Ascending aorta (tissue), 2 donors: ENCODE measurements at regions not wholly inside any gene's neighbourhood (a gene's known extent, or its start where the extent isn't known, plus 50 kb on each side); places are given as distances from the start of the nearest gene placed in this dataset.

Source experiments
- DNase-seq, 2 donors: peaks; one replicate each; pipeline ENCODE4 v3.0.0-alpha.2; 2019; ENCODE audit warnings: low spot score in 2 of 2
- H3K27ac ChIP-seq, 2 donors: fragments of 200-600 bp; sonication (generic); one replicate each; pipeline ENCODE4 v1.5.1; 2016 to 2017; ENCODE audit warnings: mild to moderate bottlenecking in 1 of 2
- H3K27me3 ChIP-seq: fragments of 200-600 bp; sonication (generic); one replicate; pipeline ENCODE4 v1.5.1; 2017
- H3K36me3 ChIP-seq, 2 donors: fragments of 200-600 bp; sonication (generic); one replicate each; pipeline ENCODE4 v1.5.1; 2016
- H3K4me1 ChIP-seq, 2 donors: fragments of 200-600 bp; sonication (generic); one replicate each; pipeline ENCODE4 v1.5.1; 2016 to 2017; ENCODE audit warnings: mild to moderate bottlenecking in 1 of 2
- H3K4me3 ChIP-seq, 2 donors: fragments of 200-600 bp; sonication (generic); one replicate each; pipeline ENCODE4 v1.5.1; 2016 to 2017; ENCODE audit warnings: mild to moderate bottlenecking in 1 of 2
- H3K9me3 ChIP-seq, 2 donors: fragments of 200-600 bp; sonication (generic); one replicate each; pipeline ENCODE4 v1.5.1; 2016
- intact Hi-C: fragments of 100-400 bp; cut with DNase I; formaldehyde crosslinking; loops from one replicate; pipeline ENCODE4 v1.15.1; 2023
- TF ChIP-seq, protein P1 (sequence below), 3 experiments: fragments of 200-600 bp in 2 of 3; fragments of 450-650 bp in 1 of 3; sonication (generic) in 2 of 3; IDR thresholded peaks; one replicate each; pipeline ENCODE4 v1.5.1; 2016 to 2019; ENCODE audit warnings: antibody characterized with exemption in 3 of 3, mild to moderate bottlenecking in 1 of 3, moderate library complexity in 1 of 3

DNA sequence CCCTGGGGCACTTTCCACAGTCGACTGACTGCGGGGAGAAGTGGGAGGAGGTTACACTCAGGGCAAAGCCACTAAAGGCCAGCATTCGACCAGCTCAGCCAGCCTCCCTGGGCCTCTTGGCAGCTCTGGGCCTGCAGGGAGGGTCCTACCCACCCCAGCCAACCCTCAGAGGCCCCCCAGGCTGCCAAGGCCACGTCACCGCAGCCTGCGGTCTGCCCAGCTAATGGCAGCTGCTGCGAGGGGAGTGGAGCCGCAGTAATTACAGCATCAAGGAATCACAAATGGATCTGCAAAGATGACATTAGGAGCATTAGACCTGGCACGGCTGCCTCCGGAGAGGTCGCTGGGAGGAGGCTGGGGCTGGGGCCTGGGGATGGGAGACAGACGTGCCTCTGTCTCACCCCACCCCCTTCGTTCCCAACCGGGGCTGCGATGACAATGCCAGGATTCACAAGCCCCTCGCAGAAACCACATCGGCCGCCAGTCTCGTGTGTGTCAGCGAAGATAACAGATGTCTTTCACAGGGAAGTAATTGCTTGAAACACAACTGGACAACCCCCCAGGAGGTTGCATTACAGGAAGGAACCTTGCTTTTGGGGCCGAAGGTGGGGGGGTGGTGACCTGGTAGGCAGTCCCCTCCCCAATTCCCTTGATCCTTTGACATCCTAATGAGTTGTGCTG is 367.6 kb downstream of the BCOR start:
- peaks cover 0 to 5% of the 10 kb centered on the region in 2 donors for H3K4me1 ChIP-seq
- peak overlapping the region; percentile 15 to 45 for H3K27ac ChIP-seq
- H3K27me3 ChIP-seq = no peaks in the 10 kb centered on the region
- peak in 1 of 2 donors; percentile 62 for DNase-seq
- intact Hi-C loops = loop anchor here (2.0 to 10.0 kb wide), 6 partner anchors 177 to 537 kb away; no protein-coding TSS in a partner anchor
- TF ChIP-seq, protein P1, sequence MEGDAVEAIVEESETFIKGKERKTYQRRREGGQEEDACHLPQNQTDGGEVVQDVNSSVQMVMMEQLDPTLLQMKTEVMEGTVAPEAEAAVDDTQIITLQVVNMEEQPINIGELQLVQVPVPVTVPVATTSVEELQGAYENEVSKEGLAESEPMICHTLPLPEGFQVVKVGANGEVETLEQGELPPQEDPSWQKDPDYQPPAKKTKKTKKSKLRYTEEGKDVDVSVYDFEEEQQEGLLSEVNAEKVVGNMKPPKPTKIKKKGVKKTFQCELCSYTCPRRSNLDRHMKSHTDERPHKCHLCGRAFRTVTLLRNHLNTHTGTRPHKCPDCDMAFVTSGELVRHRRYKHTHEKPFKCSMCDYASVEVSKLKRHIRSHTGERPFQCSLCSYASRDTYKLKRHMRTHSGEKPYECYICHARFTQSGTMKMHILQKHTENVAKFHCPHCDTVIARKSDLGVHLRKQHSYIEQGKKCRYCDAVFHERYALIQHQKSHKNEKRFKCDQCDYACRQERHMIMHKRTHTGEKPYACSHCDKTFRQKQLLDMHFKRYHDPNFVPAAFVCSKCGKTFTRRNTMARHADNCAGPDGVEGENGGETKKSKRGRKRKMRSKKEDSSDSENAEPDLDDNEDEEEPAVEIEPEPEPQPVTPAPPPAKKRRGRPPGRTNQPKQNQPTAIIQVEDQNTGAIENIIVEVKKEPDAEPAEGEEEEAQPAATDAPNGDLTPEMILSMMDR (IDR thresholded peaks at IDR 0.05) = no peak
- H3K9me3 ChIP-seq = peaks cover 0 to 3% of the 10 kb centered on the region in 2 donors
- H3K4me3 ChIP-seq = no peak overlapping the region
- H3K36me3 ChIP-seq = no peaks in the 10 kb centered on the region

DNA sequence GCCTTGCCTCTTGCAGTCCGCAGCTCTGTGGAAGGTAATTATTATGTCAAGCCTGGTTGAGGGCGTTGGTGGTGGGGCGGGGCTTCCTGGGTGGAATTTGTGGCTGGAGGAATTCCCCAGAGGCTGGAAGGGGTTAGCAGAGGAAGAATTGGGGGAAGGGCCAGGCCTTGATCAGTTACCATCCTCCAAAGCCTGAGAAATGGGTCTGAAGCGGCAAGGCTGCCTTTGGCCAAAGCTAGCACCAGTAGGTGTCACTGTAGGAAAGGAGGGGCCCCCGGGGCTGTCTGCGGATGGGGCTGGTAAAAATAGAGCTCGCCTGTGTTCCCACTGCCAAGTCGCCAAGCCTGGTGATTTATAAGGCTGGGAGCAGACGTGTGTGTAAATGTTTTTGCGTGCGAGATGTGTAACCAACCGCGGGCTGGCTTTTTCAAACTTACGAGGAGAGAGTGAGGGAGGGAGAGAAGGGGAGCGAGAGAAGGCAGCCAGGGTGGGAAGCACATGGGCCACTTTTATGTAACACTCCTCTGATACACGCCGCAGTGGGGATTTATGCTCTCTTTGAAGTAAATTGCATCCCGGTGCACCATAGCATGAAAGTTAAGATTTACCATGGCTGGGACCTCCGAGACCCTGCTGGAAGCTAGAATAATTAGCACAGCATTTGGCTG is 367.0 kb downstream of the BCOR start:
- Histone ChIP-seq H3K4me1 (peaks cover 4 to 12% of the 10 kb centered on the region in 2 donors), H3K27ac (peak overlapping the region; percentile 45 to 69), H3K4me3 (no peak overlapping the region), H3K36me3 (no peaks in the 10 kb centered on the region), H3K27me3 (no peaks in the 10 kb centered on the region), H3K9me3 (peaks cover 0 to 3% of the 10 kb centered on the region in 2 donors)
- intact Hi-C loops = loop anchor here (2.0 to 10.0 kb wide), 6 partner anchors 177 to 536 kb away; no protein-coding TSS in a partner anchor
- TF ChIP-seq, protein P1 (IDR thresholded peaks at IDR 0.05) = peak; percentile 27 to 68 (median 56)
- peak; percentile 50 to 90 for DNase-seq

GRCh38 chrX:39731330-39731667 is 366.5 kb downstream of the BCOR start:
- H3K4me1 ChIP-seq = peaks cover 5 to 14% of the 10 kb centered on the region in 2 donors

DNA sequence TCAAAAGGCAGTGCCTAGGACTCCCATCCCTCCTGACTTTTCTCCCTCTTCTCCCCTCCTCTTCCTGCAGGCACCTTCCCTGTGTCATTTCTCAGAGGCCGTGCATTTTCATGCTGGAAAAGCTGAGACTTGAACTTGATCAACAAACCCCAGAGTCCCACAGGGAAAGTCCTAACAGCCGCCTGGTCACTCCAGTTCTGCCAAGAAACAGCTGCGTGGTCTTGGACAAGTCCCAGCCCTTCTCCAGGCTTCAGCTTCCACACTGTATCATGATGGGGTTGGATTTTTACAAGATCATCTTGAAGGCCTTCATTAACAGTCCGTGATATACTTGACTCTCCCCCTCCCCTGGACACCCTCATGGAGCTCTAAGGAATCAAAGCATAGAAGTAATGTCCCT is 366.0 kb downstream of the BCOR start:
- intact Hi-C loops = loop anchor here (2.0 to 10.0 kb wide), 6 partner anchors 176 to 535 kb away; no protein-coding TSS in a partner anchor
- peak overlapping the region; percentile 41 to 69 for H3K27ac ChIP-seq

More at GRCh38 chrX:39731330-39731667, 366.5 kb downstream of the BCOR start:
- Histone ChIP-seq H3K4me3 (no peak overlapping the region), H3K9me3 (peaks cover 0 to 3% of the 10 kb centered on the region in 2 donors), H3K27me3 (no peaks in the 10 kb centered on the region), H3K36me3 (no peaks in the 10 kb centered on the region), H3K27ac (peak overlapping the region; percentile 41 to 69)
- TF ChIP-seq, protein P1 (IDR thresholded peaks at IDR 0.05) = no peak
- intact Hi-C loops = loop anchor here (2.0 to 10.0 kb wide), 6 partner anchors 176 to 536 kb away; no protein-coding TSS in a partner anchor
- DNase-seq = peak in 1 of 2 donors; percentile 52

GRCh38 chrX:39733745-39734144 is 364.0 kb downstream of the BCOR start:
- Histone ChIP-seq H3K9me3 (peaks cover 0 to 2% of the 10 kb centered on the region in 2 donors), H3K36me3 (no peaks in the 10 kb centered on the region), H3K27me3 (no peaks in the 10 kb centered on the region), H3K4me3 (no peak overlapping the region), H3K4me1 (peaks cover 8 to 14% of the 10 kb centered on the region in 2 donors), H3K27ac (no peak overlapping the region)
- DNase-seq = no peak
- intact Hi-C loops = loop anchor here (5.0 to 10.0 kb wide), 4 partner anchors 174 to 424 kb away; no protein-coding TSS in a partner anchor
- TF ChIP-seq, protein P1 (IDR thresholded peaks at IDR 0.05) = no peak

More for the DNA sequence above, 366.0 kb downstream of the BCOR start:
- Histone ChIP-seq H3K9me3 (peaks cover 0 to 3% of the 10 kb centered on the region in 2 donors), H3K27me3 (no peaks in the 10 kb centered on the region), H3K36me3 (no peaks in the 10 kb centered on the region), H3K4me1 (peaks cover 5 to 14% of the 10 kb centered on the region in 2 donors), H3K4me3 (no peak overlapping the region)
- TF ChIP-seq, protein P1 (IDR thresholded peaks at IDR 0.05) = no peak
- peak in 1 of 2 donors; percentile 64 for DNase-seq
